K562 (cell line): ENCODE measurements at regions not wholly inside any gene's neighbourhood (a gene's known extent, or its start where the extent isn't known, plus 50 kb on each side); places are given as distances from the start of the nearest gene placed in this dataset.
A peak's percentile ranks its signal among the peaks of the same experiment; 100 is the strongest.

ENCODE experiments used
- BRD9 ChIP-seq: fragments of 450-650 bp; IDR thresholded peaks from 2 replicates; pipeline ENCODE4 v1.6.1; 2018; ENCODE audit warnings: low read depth; ENCODE audit not compliant: partially characterized antibody
- CEBPB ChIP-seq: fragments of 450-650 bp; IDR thresholded peaks from 2 replicates; pipeline ENCODE4 v1.6.1; 2016; ENCODE audit warnings: missing genetic modification characterization, missing compliant biosample characterization
- CTCFL ChIP-seq: IDR thresholded peaks from 2 replicates; pipeline ENCODE4 v1.6.1; 2011; ENCODE audit warnings: borderline replicate concordance, low read depth, mild to moderate bottlenecking, moderate library complexity, low read length; ENCODE audit not compliant: insufficient read depth, poor library complexity, severe bottlenecking
- DACH1 ChIP-seq: fragments of 450-650 bp; IDR thresholded peaks from 2 replicates; pipeline ENCODE4 v1.6.1; 2018; ENCODE audit not compliant: partially characterized antibody
- E2F1 ChIP-seq: sonication (generic); formaldehyde crosslinking; IDR thresholded peaks from 2 replicates; pipeline ENCODE4 v1.8.1; 2023; ENCODE audit warnings: mild to moderate bottlenecking, missing genetic modification reagents, moderate library complexity
- E2F6 ChIP-seq, 2 experiments: IDR thresholded peaks; 2 replicates each; pipeline ENCODE4 v1.6.1; 2011; ENCODE audit warnings: borderline replicate concordance in 1 of 2, control low read depth in 1 of 2, low read depth in 1 of 2, low read length in 1 of 2, mild to moderate bottlenecking in 1 of 2, mixed read lengths in 1 of 2, moderate library complexity in 1 of 2; ENCODE audit not compliant: insufficient read depth in 1 of 2, insufficient read length in 1 of 2, poor library complexity in 1 of 2, severe bottlenecking in 1 of 2; ENCODE audit errors: extremely low read depth in 1 of 2
- EHMT2 ChIP-seq: fragments of 450-650 bp; IDR thresholded peaks from 2 replicates; pipeline ENCODE4 v1.6.1; 2018; ENCODE audit warnings: antibody characterized with exemption
- GTF2F1 ChIP-seq: IDR thresholded peaks from 2 replicates; pipeline ENCODE4 v1.6.1; 2011; ENCODE audit warnings: low read depth, low read length, improper control_type of control experiment
- HDGF ChIP-seq: fragments of 450-650 bp; IDR thresholded peaks from 2 replicates; pipeline ENCODE4 v1.6.1; 2016
- HMBOX1 ChIP-seq: sonication (generic); IDR thresholded peaks from 2 replicates; pipeline ENCODE4 v1.6.1; 2016
- KLF6 ChIP-seq: fragments of 250-450 bp; sonication (Bioruptor Pico); IDR thresholded peaks from 2 replicates; pipeline ENCODE4 v1.4.0; 2020; ENCODE audit warnings: mild to moderate bottlenecking, moderate library complexity, borderline replicate concordance
- NCOA2 ChIP-seq, 2 experiments: fragments of 450-650 bp; IDR thresholded peaks; 2 replicates each; pipeline ENCODE4 v1.6.1; 2018; ENCODE audit warnings: mild to moderate bottlenecking in 2 of 2, moderate library complexity in 1 of 2; ENCODE audit not compliant: partially characterized antibody in 2 of 2
- NFE2L1 ChIP-seq: fragments of 450-650 bp; IDR thresholded peaks from 2 replicates; pipeline ENCODE4 v1.6.1; 2016; ENCODE audit warnings: missing genetic modification characterization, low read depth, mild to moderate bottlenecking, missing compliant biosample characterization, moderate library complexity, borderline replicate concordance
- NR2C2 ChIP-seq, 2 experiments: fragments of 200-800 bp in 1 of 2; sonication (Bioruptor generic) in 1 of 2; sonication (generic) in 1 of 2; formaldehyde crosslinking in 1 of 2; IDR thresholded peaks; 2 replicates each; pipeline versions ENCODE4 v1.6.1 to v1.8.0; 2016 to 2022; ENCODE audit warnings: mild to moderate bottlenecking in 1 of 2, missing compliant biosample characterization in 1 of 2, missing genetic modification characterization in 1 of 2, missing genetic modification reagents in 1 of 2
- PKNOX1 ChIP-seq: fragments of 450-650 bp; IDR thresholded peaks from 2 replicates; pipeline ENCODE4 v1.6.1; 2016
- SAFB2 ChIP-seq: fragments of 200-400 bp; formaldehyde crosslinking; IDR thresholded peaks from 2 replicates; pipeline ENCODE4 v1.6.1; 2018; ENCODE audit warnings: borderline replicate concordance, low read length, low read depth, moderate library complexity; ENCODE audit not compliant: severe bottlenecking
- SMAD4 ChIP-seq: fragments of 250-450 bp; sonication (Bioruptor Pico); conservative IDR thresholded peaks from 2 replicates; pipeline ENCODE4 v1.8.0; 2021; ENCODE audit warnings: inconsistent platforms, mild to moderate bottlenecking, moderate library complexity
- SRF ChIP-seq, 2 experiments: fragments of 250-450, 450-650 bp in 1 of 2; sonication (Bioruptor Pico) in 1 of 2; sonication (generic) in 1 of 2; formaldehyde crosslinking; IDR thresholded peaks; 2 replicates each; pipeline versions ENCODE4 v1.5.0 to v1.5.1; 2020 to 2022; ENCODE audit warnings: mild to moderate bottlenecking in 1 of 2, missing genetic modification reagents in 1 of 2
- ZNF217 ChIP-seq: sonication (generic); formaldehyde crosslinking; IDR thresholded peaks from 2 replicates; pipeline ENCODE4 v1.8.0; 2022; ENCODE audit warnings: mild to moderate bottlenecking, missing genetic modification reagents
- ZNF239 ChIP-seq: fragments of 250-450 bp; sonication (Bioruptor Pico); IDR thresholded peaks from 2 replicates; pipeline ENCODE4 v1.4.0; 2020; ENCODE audit warnings: mild to moderate bottlenecking
- ZNF436 ChIP-seq: fragments of 250-450, 450-650 bp; sonication (Bioruptor Pico); formaldehyde crosslinking; IDR thresholded peaks from 2 replicates; pipeline ENCODE4 v1.7.0; 2020; ENCODE audit warnings: mild to moderate bottlenecking
- ZNF766 ChIP-seq: fragments of 200-800 bp; sonication (Bioruptor generic); conservative IDR thresholded peaks from 2 replicates; pipeline ENCODE4 v1.6.1; 2016; ENCODE audit warnings: missing genetic modification characterization, missing compliant biosample characterization

- TF ChIP-seq DACH1: no peak
- TF ChIP-seq KLF6 (CRISPR knock-in tag): no peak
- no peak for TF ChIP-seq SAFB2
- no peak for TF ChIP-seq ZNF436 (CRISPR knock-in tag)
- TF ChIP-seq HMBOX1: peak; percentile 40; the same call in 1 of the 2 replicates
- 0 out of 2 replicates have a peak, but pooled peaks have one; percentile 46 for TF ChIP-seq CEBPB (tag)
- TF ChIP-seq BRD9: no peak
- no peak for TF ChIP-seq ZNF217
- no peak for TF ChIP-seq ZNF766 (CRISPR knock-in tag)
- TF ChIP-seq NFE2L1: no peak
- no peak for TF ChIP-seq HDGF
- peak; percentile 28; the same call in 1 of the 2 replicates for TF ChIP-seq PKNOX1
- TF ChIP-seq GTF2F1: no peak
- no peak for TF ChIP-seq E2F6 (IDR thresholded peaks at IDR 0.05; ENCODE audit: borderline replicate concordance in 1 of 2, extremely low read depth in 1 of 2, insufficient read depth in 1 of 2, insufficient read length in 1 of 2, low read depth in 1 of 2, low read length in 1 of 2, poor library complexity in 1 of 2, severe bottlenecking in 1 of 2)
- TF ChIP-seq E2F1 (CRISPR knock-in tag): no peak
- TF ChIP-seq ZNF239 (CRISPR knock-in tag): no peak
- no peak for TF ChIP-seq NCOA2 (IDR thresholded peaks at IDR 0.05; ENCODE audit: partially characterized antibody in 2 of 2)
- no peak for TF ChIP-seq EHMT2
- TF ChIP-seq SRF (CRISPR knock-in tag; IDR thresholded peaks at IDR 0.05): peak in 1 of 2 experiments; percentile 65; a peak in 2 of 4 replicates
- no peak for TF ChIP-seq NR2C2 (CRISPR knock-in tag; IDR thresholded peaks at IDR 0.05)
- TF ChIP-seq NR2C2 (tag; IDR thresholded peaks at IDR 0.05): no peak
- no peak for TF ChIP-seq SMAD4 (CRISPR knock-in tag)
- no peak for TF ChIP-seq CTCFL
Observed at GRCh38 chr10:121188005-121188404, 336.8 kb downstream of the WDR11 start (continued).
